CD14-positive monocyte (primary cell): ENCODE measurements at regions not wholly inside any gene's neighbourhood (a gene's known extent, or its start where the extent isn't known, plus 50 kb on each side); places are given as distances from the start of the nearest gene placed in this dataset.

Experiments used
- DNase-seq, 3 donors: peaks; one replicate each; pipeline ENCODE4 v3.0.0-alpha.2; 2011 to 2022
- H2AFZ ChIP-seq: 2 replicates; pipeline ENCODE4 v1.6.0; 2012; ENCODE audit warnings: mild to moderate bottlenecking, low read depth, low read length, inconsistent platforms; ENCODE audit not compliant: insufficient read depth, poor library complexity, severe bottlenecking
- H3K27ac ChIP-seq, 2 donors: 1 replicate in 1 of 2; 2 replicates in 1 of 2; pipeline ENCODE4 v1.5.1; 2012 to 2013; ENCODE audit warnings: low read length in 2 of 2, control low read depth in 1 of 2, inconsistent platforms in 1 of 2, low read depth in 1 of 2, mild to moderate bottlenecking in 1 of 2
- H3K27me3 ChIP-seq, 2 donors: one replicate each; pipeline versions ENCODE4 v1.6.0 to v1.6.1; 2011 to 2013; ENCODE audit warnings: low read length in 2 of 2; ENCODE audit not compliant: control insufficient read depth in 2 of 2, insufficient read depth in 2 of 2
- H3K36me3 ChIP-seq, 2 donors: replicated peaks in 1 of 2; 1 replicate in 1 of 2; 2 replicates in 1 of 2; pipeline versions ENCODE4 v1.5.1 to v1.6.1; 2012 to 2013; ENCODE audit warnings: low read length in 2 of 2, control low read depth in 1 of 2, inconsistent platforms in 1 of 2, mild to moderate bottlenecking in 1 of 2; ENCODE audit not compliant: insufficient read depth in 2 of 2, control insufficient read depth in 1 of 2
- H3K4me1 ChIP-seq, 2 donors: 1 replicate in 1 of 2; 2 replicates in 1 of 2; pipeline versions ENCODE4 v1.5.1 to v1.6.1; 2012 to 2013; ENCODE audit warnings: low read length in 2 of 2, control low read depth in 1 of 2, inconsistent platforms in 1 of 2, mild to moderate bottlenecking in 1 of 2, moderate library complexity in 1 of 2; ENCODE audit not compliant: insufficient read depth in 2 of 2, control insufficient read depth in 1 of 2
- H3K4me2 ChIP-seq: replicated peaks from 2 replicates; pipeline ENCODE3; 2012; ENCODE audit warnings: low read length, moderate library complexity, mild to moderate bottlenecking; ENCODE audit not compliant: poor library complexity, severe bottlenecking; ENCODE audit errors: extremely low read depth
- H3K4me3 ChIP-seq, 3 experiments: fragments of 200-600 bp in 1 of 3; sonication (generic) in 1 of 3; replicated peaks in 1 of 3; 1 replicate in 2 of 3; 2 replicates in 1 of 3; pipeline ENCODE4 v1.5.1; 2011 to 2013; ENCODE audit warnings: low read length in 3 of 3, mild to moderate bottlenecking in 3 of 3, control low read depth in 2 of 3, low read depth in 2 of 3, inconsistent platforms in 1 of 3, moderate library complexity in 1 of 3
- H3K79me2 ChIP-seq: 2 replicates; pipeline ENCODE4 v1.6.0; 2012; ENCODE audit warnings: mild to moderate bottlenecking, control low read depth, inconsistent platforms, low read length, moderate library complexity; ENCODE audit not compliant: insufficient read depth
- H3K9ac ChIP-seq: 2 replicates; pipeline ENCODE4 v1.6.0; 2017; ENCODE audit warnings: low read length, mild to moderate bottlenecking; ENCODE audit not compliant: insufficient read depth, poor library complexity, severe bottlenecking
- H3K9me3 ChIP-seq, 2 donors: replicated peaks in 1 of 2; 1 replicate in 1 of 2; 2 replicates in 1 of 2; pipeline versions ENCODE4 v1.5.1 to v1.6.1; 2012 to 2013; ENCODE audit warnings: low read length in 2 of 2, control low read depth in 1 of 2; ENCODE audit not compliant: control insufficient read depth in 1 of 2, insufficient read depth in 1 of 2
- H4K20me1 ChIP-seq: 2 replicates; pipeline ENCODE4 v1.6.0; 2012; ENCODE audit warnings: mild to moderate bottlenecking, low read length, control low read depth, moderate library complexity; ENCODE audit not compliant: insufficient read depth
- H3K27ac Mint-ChIP-seq, 7 donors: one replicate each; pipeline ENCODE4 v1.8.0; 2020; ENCODE audit warnings: mild to moderate bottlenecking in 7 of 7, mixed read lengths in 7 of 7, moderate library complexity in 6 of 7, inconsistent platforms in 2 of 7
- H3K27me3 Mint-ChIP-seq, 3 donors: one replicate each; pipeline ENCODE4 v1.8.0; 2021 to 2022; ENCODE audit warnings: low read depth in 3 of 3, mild to moderate bottlenecking in 3 of 3, mixed read lengths in 3 of 3, moderate library complexity in 3 of 3, inconsistent platforms in 1 of 3
- H3K36me3 Mint-ChIP-seq, 2 donors: one replicate each; pipeline ENCODE4 v1.8.0; 2020; ENCODE audit warnings: mixed read lengths in 2 of 2, inconsistent platforms in 1 of 2, mild to moderate bottlenecking in 1 of 2
- H3K4me1 Mint-ChIP-seq: one replicate; pipeline ENCODE4 v1.8.0; 2020; ENCODE audit warnings: mild to moderate bottlenecking, mixed read lengths
- H3K4me3 Mint-ChIP-seq, 2 donors: one replicate each; pipeline ENCODE4 v1.8.0; 2020; ENCODE audit warnings: mild to moderate bottlenecking in 2 of 2, mixed read lengths in 2 of 2, moderate library complexity in 1 of 2
- H3K9me3 Mint-ChIP-seq, 7 donors: one replicate each; pipeline ENCODE4 v1.8.0; 2020 to 2022; ENCODE audit warnings: mixed read lengths in 7 of 7, mild to moderate bottlenecking in 6 of 7, moderate library complexity in 6 of 7, inconsistent platforms in 2 of 7
- WGBS: methylation state at CpG from one replicate; pipeline ENCODE4 v1.1.5; 2013; ENCODE audit warnings: missing lambda C conversion rate; ENCODE audit not compliant: insufficient coverage; 5-methylcytosine and 5-hydroxymethylcytosine counted together
- intact Hi-C, 2 donors: fragments of 100-400 bp; cut with micrococcal nuclease; formaldehyde crosslinking; loops; one replicate each; pipeline versions ENCODE4 v1.15.0 to v1.15.1; 2023
- TF ChIP-seq, protein P1 (sequence below): fragments of 200-600 bp; IDR thresholded peaks from one replicate; pipeline ENCODE4 v1.8.0; 2022; ENCODE audit warnings: antibody characterized with exemption, mild to moderate bottlenecking

- no peaks in the 10 kb centered on the region for H3K79me2 ChIP-seq
- H3K4me2 ChIP-seq = no peak overlapping the region
- H3K4me1 ChIP-seq = no peaks in the 10 kb centered on the region
- peaks cover 0 to 3% (median 0%) of the 10 kb centered on the region in 7 donors for H3K9me3 Mint-ChIP-seq
- TF ChIP-seq, protein P1, sequence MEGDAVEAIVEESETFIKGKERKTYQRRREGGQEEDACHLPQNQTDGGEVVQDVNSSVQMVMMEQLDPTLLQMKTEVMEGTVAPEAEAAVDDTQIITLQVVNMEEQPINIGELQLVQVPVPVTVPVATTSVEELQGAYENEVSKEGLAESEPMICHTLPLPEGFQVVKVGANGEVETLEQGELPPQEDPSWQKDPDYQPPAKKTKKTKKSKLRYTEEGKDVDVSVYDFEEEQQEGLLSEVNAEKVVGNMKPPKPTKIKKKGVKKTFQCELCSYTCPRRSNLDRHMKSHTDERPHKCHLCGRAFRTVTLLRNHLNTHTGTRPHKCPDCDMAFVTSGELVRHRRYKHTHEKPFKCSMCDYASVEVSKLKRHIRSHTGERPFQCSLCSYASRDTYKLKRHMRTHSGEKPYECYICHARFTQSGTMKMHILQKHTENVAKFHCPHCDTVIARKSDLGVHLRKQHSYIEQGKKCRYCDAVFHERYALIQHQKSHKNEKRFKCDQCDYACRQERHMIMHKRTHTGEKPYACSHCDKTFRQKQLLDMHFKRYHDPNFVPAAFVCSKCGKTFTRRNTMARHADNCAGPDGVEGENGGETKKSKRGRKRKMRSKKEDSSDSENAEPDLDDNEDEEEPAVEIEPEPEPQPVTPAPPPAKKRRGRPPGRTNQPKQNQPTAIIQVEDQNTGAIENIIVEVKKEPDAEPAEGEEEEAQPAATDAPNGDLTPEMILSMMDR = no peak
- intact Hi-C loops = no loop called here
- no peaks in the 10 kb centered on the region for H3K27me3 ChIP-seq
- no CpG with 5 or more reads among the region's 4 CpGs for WGBS
- peaks cover 0 to 6% (median 2%) of the 10 kb centered on the region in 3 donors for H3K27me3 Mint-ChIP-seq
- no peak for DNase-seq
- H2AFZ ChIP-seq = no peak overlapping the region
- H3K9me3 ChIP-seq = no peaks in the 10 kb centered on the region
- H3K4me3 ChIP-seq = no peak overlapping the region
- no peaks in the 10 kb centered on the region for H3K4me1 Mint-ChIP-seq
- no peak overlapping the region for H3K27ac Mint-ChIP-seq
- H3K9ac ChIP-seq = no peak overlapping the region
- no peaks in the 10 kb centered on the region for H3K36me3 Mint-ChIP-seq
- no peaks in the 10 kb centered on the region for H4K20me1 ChIP-seq
- no peaks in the 10 kb centered on the region for H3K36me3 ChIP-seq
- no peak overlapping the region for H3K4me3 Mint-ChIP-seq
- H3K27ac ChIP-seq = no peak overlapping the region
These were observed 444.6 kb downstream of the REEP3 start for GRCh38 chr10:63965846-63966245.

DNA sequence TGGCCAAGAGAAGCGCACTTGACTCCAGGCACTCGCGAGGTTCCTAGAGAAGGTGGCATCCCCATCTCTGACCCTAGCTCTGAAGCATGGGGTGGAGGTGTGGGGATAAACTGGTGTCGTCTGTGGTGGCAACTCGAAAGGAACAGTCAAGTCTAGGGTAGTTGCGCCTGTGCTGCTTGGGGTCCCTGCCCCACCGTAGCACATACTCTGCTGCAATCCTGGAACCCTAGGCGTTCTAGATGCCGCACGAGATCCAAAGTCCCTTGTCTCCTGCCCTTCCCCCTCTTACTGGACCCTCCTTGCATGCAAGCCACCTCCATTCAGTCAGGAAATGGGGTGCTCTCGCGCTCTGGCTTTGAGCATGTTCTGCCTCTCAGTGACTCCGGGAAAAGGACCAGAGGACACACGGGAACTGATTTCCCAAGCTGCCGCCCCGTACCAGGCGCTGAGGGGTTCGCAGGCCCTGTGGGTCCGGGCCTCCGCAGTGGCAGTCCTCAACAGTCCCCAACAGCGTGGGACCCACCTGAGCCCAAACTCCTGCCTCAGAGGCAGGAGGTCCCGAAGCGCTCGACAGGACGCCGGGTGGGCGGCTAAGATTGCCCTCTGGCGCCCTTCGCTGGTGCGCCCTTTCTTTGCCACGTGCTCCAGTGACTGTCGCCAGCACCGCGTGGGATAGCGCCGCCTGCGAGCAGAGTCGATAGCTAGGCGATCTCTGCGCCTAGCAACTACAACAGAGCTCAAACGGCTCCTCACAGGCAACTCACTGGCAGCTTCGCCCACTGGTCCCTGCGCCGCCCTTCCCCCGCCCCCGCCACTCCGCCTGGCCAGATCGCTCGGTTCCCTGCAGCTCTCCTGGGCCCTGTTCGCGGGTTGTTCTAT is 452.0 kb downstream of the REEP3 start:
- Histone ChIP-seq H3K36me3 (no peaks in the 10 kb centered on the region), H3K79me2 (no peaks in the 10 kb centered on the region), H3K4me3 (no peak overlapping the region), H3K4me2 (no peak overlapping the region), H3K9ac (no peak overlapping the region), H4K20me1 (no peaks in the 10 kb centered on the region), H3K9me3 (no peaks in the 10 kb centered on the region), H3K27ac (no peak overlapping the region), H3K27me3 (no peaks in the 10 kb centered on the region), H2AFZ (no peak overlapping the region), H3K4me1 (no peaks in the 10 kb centered on the region)
- Mint-ChIP-seq H3K4me3 (no peak overlapping the region), H3K9me3 (peaks cover 0 to 9% (median 0%) of the 10 kb centered on the region in 7 donors), H3K4me1 (peaks cover 4% of the 10 kb centered on the region), H3K27ac (no peak overlapping the region), H3K36me3 (no peaks in the 10 kb centered on the region), H3K27me3 (peaks cover 4 to 7% (median 6%) of the 10 kb centered on the region in 3 donors)
- WGBS = 82% methylated on average over 46 of the region's 51 CpGs
- intact Hi-C loops = no loop called here
- DNase-seq = no peak
- TF ChIP-seq, protein P1 = no peak
